Prostate gland (tissue), 2 donors: ENCODE measurements at regions not wholly inside any gene's neighbourhood (a gene's known extent, or its start where the extent isn't known, plus 50 kb on each side); places are given as distances from the start of the nearest gene placed in this dataset.

Source experiments
- DNase-seq: peaks from one replicate; pipeline ENCODE4 v3.0.0-alpha.2; 2019; ENCODE audit warnings: low spot score
- H3K27ac ChIP-seq, 2 donors: fragments of 200-600 bp; sonication (generic); 2 replicates each; pipeline ENCODE4 v1.5.1; 2017 to 2019
- H3K27me3 ChIP-seq: fragments of 200-600 bp; sonication (generic); replicated peaks from 2 replicates; pipeline ENCODE4 v1.5.1; 2019; ENCODE audit not compliant: insufficient read depth
- H3K36me3 ChIP-seq, 2 donors: fragments of 200-600 bp; sonication (generic); 1 replicate in 1 of 2; 2 replicates in 1 of 2; pipeline versions ENCODE4 v1.5.1 to v1.8.1; 2017 to 2019
- H3K4me1 ChIP-seq: fragments of 200-600 bp; sonication (generic); replicated peaks from 2 replicates; pipeline ENCODE4 v1.5.1; 2019
- H3K4me3 ChIP-seq, 2 donors: fragments of 200-600 bp; sonication (generic); 2 replicates each; pipeline ENCODE4 v1.5.1; 2017 to 2019
- H3K9me3 ChIP-seq: fragments of 200-600 bp; sonication (generic); 2 replicates; pipeline ENCODE4 v1.5.1; 2017
- POLR2A ChIP-seq: fragments of 450-650 bp; IDR thresholded peaks from one replicate; pipeline ENCODE4 v1.6.1; 2016; ENCODE audit warnings: antibody characterized with exemption, mild to moderate bottlenecking
- POLR2AphosphoS5 ChIP-seq: sonication (generic); formaldehyde crosslinking; IDR thresholded peaks from one replicate; pipeline ENCODE4 v1.6.1; 2017; ENCODE audit warnings: antibody characterized with exemption
- WGBS: methylation state at CpG from one replicate; pipeline ENCODE4 v1.1.5; 2018; 5-methylcytosine and 5-hydroxymethylcytosine counted together
- intact Hi-C: fragments of 100-400 bp; cut with DNase I; formaldehyde crosslinking; loops from one replicate; pipeline ENCODE4 v1.14.2; 2022
- TF ChIP-seq, protein P1 (sequence below), 4 experiments: fragments of 200-600 bp in 2 of 4; fragments of 450-650 bp in 2 of 4; sonication (generic) in 2 of 4; IDR thresholded peaks; 1 replicate in 3 of 4; 2 replicates in 1 of 4; pipeline ENCODE4 v1.5.1; 2016 to 2019; ENCODE audit warnings: antibody characterized with exemption in 4 of 4, mild to moderate bottlenecking in 2 of 4, moderate library complexity in 2 of 4

DNA sequence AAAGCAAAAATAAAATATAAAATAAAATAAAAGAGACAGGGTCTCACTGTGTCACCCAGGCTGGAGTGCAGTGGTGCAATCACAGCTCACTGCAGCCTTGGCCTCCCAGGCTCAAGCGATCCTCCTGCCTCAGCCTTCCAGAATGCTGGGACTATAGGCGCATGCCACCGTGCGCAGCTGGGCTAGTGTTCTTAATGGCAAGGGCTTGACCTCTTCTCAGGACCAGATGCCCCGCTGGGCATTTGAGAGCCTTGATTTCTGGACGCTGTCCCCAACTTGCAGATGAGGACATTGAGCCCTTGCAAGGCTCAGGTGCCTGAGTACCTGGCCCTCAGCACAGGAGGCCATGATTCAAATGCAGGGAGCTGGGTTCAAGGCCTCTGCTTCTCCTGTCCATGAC, 82.6 kb downstream of the DHCR7 start:
- intact Hi-C loops: no loop called here
- Histone ChIP-seq H3K9me3 (no peaks in the 10 kb centered on the region), H3K4me1 (no peaks in the 10 kb centered on the region), H3K27ac (no peak overlapping the region), H3K36me3 (no peaks in the 10 kb centered on the region), H3K27me3 (no peaks in the 10 kb centered on the region), H3K4me3 (no peak overlapping the region)
- TF ChIP-seq, protein P1, sequence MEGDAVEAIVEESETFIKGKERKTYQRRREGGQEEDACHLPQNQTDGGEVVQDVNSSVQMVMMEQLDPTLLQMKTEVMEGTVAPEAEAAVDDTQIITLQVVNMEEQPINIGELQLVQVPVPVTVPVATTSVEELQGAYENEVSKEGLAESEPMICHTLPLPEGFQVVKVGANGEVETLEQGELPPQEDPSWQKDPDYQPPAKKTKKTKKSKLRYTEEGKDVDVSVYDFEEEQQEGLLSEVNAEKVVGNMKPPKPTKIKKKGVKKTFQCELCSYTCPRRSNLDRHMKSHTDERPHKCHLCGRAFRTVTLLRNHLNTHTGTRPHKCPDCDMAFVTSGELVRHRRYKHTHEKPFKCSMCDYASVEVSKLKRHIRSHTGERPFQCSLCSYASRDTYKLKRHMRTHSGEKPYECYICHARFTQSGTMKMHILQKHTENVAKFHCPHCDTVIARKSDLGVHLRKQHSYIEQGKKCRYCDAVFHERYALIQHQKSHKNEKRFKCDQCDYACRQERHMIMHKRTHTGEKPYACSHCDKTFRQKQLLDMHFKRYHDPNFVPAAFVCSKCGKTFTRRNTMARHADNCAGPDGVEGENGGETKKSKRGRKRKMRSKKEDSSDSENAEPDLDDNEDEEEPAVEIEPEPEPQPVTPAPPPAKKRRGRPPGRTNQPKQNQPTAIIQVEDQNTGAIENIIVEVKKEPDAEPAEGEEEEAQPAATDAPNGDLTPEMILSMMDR (IDR thresholded peaks at IDR 0.05): no peak
- no peak for TF ChIP-seq POLR2AphosphoS5
- TF ChIP-seq POLR2A: no peak
- DNase-seq: no peak
- WGBS: 93% methylated on average over 6 of the region's 6 CpGs

DNA sequence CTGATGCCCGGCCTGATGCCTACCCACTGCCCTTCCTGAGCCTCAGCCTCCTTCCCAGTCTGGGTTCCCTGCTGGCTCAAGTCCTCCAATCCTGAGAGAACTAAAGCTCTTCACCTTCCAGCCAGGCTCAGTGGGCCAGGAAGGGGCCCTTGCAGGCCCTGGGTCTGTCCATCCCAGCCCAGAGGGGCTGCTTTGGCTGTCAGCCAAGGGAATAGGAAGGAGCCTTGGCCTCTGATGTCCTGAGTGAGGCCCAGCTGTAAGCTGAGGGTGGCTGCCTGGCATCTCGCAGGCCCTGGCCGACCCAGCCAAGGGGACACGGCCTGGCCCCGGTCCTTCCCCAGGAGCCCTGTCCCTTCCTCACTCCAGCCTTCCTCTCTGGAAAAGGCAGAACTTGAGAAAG, 83.4 kb downstream of the DHCR7 start:
- no peak for DNase-seq
- Histone ChIP-seq H3K4me1 (no peaks in the 10 kb centered on the region), H3K27ac (no peak overlapping the region), H3K27me3 (no peaks in the 10 kb centered on the region), H3K9me3 (no peaks in the 10 kb centered on the region), H3K4me3 (no peak overlapping the region), H3K36me3 (no peaks in the 10 kb centered on the region)
- intact Hi-C loops: no loop called here
- WGBS: 90% methylated on average over 5 of the region's 5 CpGs
- TF ChIP-seq, protein P1 (IDR thresholded peaks at IDR 0.05): no peak
- TF ChIP-seq POLR2AphosphoS5 (no peak), POLR2A (no peak)

DNA sequence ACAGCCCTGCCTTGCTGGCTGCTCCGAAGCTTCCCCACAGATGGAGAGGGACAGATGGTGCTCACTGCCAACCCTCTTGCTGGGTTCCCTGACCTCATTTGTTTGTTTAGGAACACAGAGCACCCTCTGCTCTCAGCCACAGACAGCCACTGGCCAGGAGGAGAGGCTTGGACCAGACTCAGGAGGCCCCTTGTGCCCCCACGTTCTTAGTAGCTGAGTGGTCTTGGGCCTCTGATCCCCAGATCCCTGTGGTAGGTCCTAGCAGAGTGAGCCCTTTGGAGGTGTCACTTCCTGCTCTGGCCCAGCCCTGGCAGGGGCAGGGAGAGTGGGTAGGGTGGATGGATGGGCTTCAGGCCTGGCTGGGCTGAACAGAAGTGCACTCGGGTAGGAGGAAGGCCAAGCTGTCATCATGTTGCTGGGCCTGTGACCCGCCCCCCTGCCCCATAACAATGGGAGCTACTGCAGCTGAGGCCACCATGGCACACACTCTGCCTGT, 84.0 kb downstream of the DHCR7 start:
- Histone ChIP-seq H3K4me3 (no peak overlapping the region), H3K36me3 (no peaks in the 10 kb centered on the region), H3K27me3 (no peaks in the 10 kb centered on the region), H3K27ac (no peak overlapping the region), H3K4me1 (no peaks in the 10 kb centered on the region), H3K9me3 (no peaks in the 10 kb centered on the region)
- 32% methylated on average over 4 of the region's 4 CpGs for WGBS
- TF ChIP-seq POLR2AphosphoS5 (no peak), POLR2A (no peak)
- TF ChIP-seq, protein P1 (IDR thresholded peaks at IDR 0.05): no peak
- DNase-seq: no peak
- intact Hi-C loops: no loop called here

DNA sequence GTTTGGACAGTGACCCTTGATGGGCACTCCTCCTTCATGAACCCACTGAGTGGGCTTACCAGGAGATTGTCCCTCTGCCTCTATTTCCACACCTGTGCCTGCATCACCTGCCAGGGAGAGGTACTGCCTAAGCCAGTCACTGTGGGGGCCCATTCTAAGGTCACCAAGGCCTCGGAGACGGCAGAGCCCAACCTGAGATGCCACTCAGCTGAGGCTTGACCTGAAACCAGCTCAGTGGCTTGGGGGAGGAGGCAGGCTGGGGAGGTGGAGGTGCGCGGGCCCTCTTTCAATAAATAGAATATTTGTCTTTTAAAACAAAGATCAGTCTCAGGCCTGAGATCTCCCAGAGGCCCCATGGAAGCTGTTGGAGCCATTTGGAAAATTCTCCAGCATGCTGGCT, 84.5 kb downstream of the DHCR7 start:
- H3K4me1 ChIP-seq: no peaks in the 10 kb centered on the region
- intact Hi-C loops: no loop called here
- no peak overlapping the region for H3K27ac ChIP-seq
- no peak for DNase-seq
- H3K36me3 ChIP-seq: no peaks in the 10 kb centered on the region
- WGBS: 95% methylated on average over 4 of the region's 4 CpGs
- H3K27me3 ChIP-seq: no peaks in the 10 kb centered on the region
- no peak overlapping the region for H3K4me3 ChIP-seq
- no peaks in the 10 kb centered on the region for H3K9me3 ChIP-seq
- TF ChIP-seq POLR2A (no peak), POLR2AphosphoS5 (no peak)
- TF ChIP-seq, protein P1 (IDR thresholded peaks at IDR 0.05): no peak

DNA sequence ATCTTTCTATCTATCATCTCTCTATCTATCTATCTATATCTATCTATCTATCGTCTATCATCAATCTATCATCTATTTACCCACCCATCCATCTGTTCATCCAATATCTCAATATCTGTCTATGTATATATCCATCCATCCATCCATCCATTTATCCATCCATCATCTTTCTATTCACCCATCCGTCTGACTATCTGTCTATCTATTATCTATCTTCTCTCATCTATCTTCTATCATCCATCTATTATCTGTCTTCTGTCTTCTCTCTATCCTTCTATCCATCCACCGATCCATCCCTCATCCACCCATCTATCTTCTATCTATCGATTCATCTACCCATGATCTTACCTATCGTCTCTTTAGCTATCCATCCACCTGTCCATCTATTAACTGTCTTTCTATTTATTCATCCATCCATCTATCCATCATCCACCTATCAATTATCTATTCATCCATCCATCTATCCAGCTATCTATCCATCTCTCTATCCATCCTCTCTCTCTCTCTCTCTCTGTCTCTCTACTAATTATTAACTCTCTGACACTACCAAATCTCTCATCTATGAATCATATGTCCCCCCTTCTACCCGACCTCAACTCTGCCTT, 89.1 kb downstream of the DHCR7 start:
- intact Hi-C loops: no loop called here
- H3K4me3 ChIP-seq: no peak overlapping the region
- no peaks in the 10 kb centered on the region for H3K4me1 ChIP-seq
- H3K27ac ChIP-seq: no peak overlapping the region
- H3K36me3 ChIP-seq: no peaks in the 10 kb centered on the region
- no peaks in the 10 kb centered on the region for H3K9me3 ChIP-seq
- H3K27me3 ChIP-seq: no peaks in the 10 kb centered on the region
- TF ChIP-seq POLR2AphosphoS5 (no peak), POLR2A (no peak)
- TF ChIP-seq, protein P1 (IDR thresholded peaks at IDR 0.05): no peak
- 92% methylated on average over 6 of the region's 6 CpGs for WGBS
- DNase-seq: no peak
